H1 (cell line): ENCODE measurements at regions not wholly inside any gene's neighbourhood (a gene's known extent, or its start where the extent isn't known, plus 50 kb on each side); places are given as distances from the start of the nearest gene placed in this dataset.

ENCODE experiments used
- CTCF ChIA-PET: fragments of 300-600 bp; sonication (Branson Sonifier 250); formaldehyde crosslinking; loops from one replicate; lab custom pipeline; 2021; ENCODE audit not compliant: partially characterized antibody; lab: Charles Lee
- POLR2A ChIA-PET: fragments of 300-600 bp; sonication (Branson Sonifier 250); formaldehyde crosslinking; loops from one replicate; lab custom pipeline; 2021; ENCODE audit warnings: inconsistent platforms; ENCODE audit not compliant: partially characterized antibody; lab: Charles Lee
- DNase-seq, 2 experiments: peaks; one replicate each; pipeline versions ENCODE4 v3.0.0 to v3.0.0-alpha.2; 2010 to 2022; ENCODE audit warnings: low spot score in 2 of 2, low read depth in 1 of 2, mixed read lengths in 1 of 2
- FAIRE-seq: peaks from 2 replicates; lab custom pipeline; 2011; peaks lifted over from hg19 to GRCh38; lab: Jason Lieb, UNC
- H2AFZ ChIP-seq: 2 replicates; pipeline ENCODE4 v1.8.1; 2012; ENCODE audit warnings: low read length, inconsistent platforms
- H2AK5ac ChIP-seq: 2 replicates; pipeline ENCODE4 v1.6.1; 2013; ENCODE audit warnings: low read depth, low read length
- H2BK120ac ChIP-seq: replicated peaks from 2 replicates; pipeline ENCODE3; 2013; ENCODE audit warnings: low read depth, low read length, inconsistent platforms
- H2BK12ac ChIP-seq: 2 replicates; pipeline ENCODE4 v1.6.1; 2013; ENCODE audit warnings: low read depth, low read length
- H2BK15ac ChIP-seq: 2 replicates; pipeline ENCODE4 v1.6.1; 2013; ENCODE audit warnings: low read length
- H2BK20ac ChIP-seq: 2 replicates; pipeline ENCODE4 v1.6.1; 2013; ENCODE audit warnings: low read length
- H2BK5ac ChIP-seq: 2 replicates; pipeline ENCODE4 v1.6.1; 2013; ENCODE audit warnings: low read depth, low read length
- H3K14ac ChIP-seq: 2 replicates; pipeline ENCODE4 v1.6.1; 2013; ENCODE audit warnings: inconsistent platforms; ENCODE audit not compliant: insufficient read length
- H3K18ac ChIP-seq: 2 replicates; pipeline ENCODE4 v1.6.1; 2013; ENCODE audit warnings: low read length; ENCODE audit errors: extremely low read depth
- H3K23ac ChIP-seq: 2 replicates; pipeline ENCODE4 v1.6.1; 2013; ENCODE audit warnings: inconsistent platforms; ENCODE audit not compliant: insufficient read length
- H3K23me2 ChIP-seq: 2 replicates; pipeline ENCODE4 v1.6.1; 2013; ENCODE audit warnings: low read depth, low read length
- H3K27ac ChIP-seq: 2 replicates; pipeline ENCODE4 v1.6.1; 2011; ENCODE audit warnings: low read depth, low read length, inconsistent platforms
- H3K27me3 ChIP-seq, 4 experiments: replicated peaks in 1 of 4; 1 replicate in 1 of 4; 2 replicates in 3 of 4; pipeline versions ENCODE4 v1.6.1 to v1.8.1; 2011 to 2013; ENCODE audit warnings: low read length in 3 of 4, mild to moderate bottlenecking in 3 of 4, inconsistent platforms in 2 of 4, mixed read lengths in 2 of 4, moderate library complexity in 1 of 4; ENCODE audit not compliant: control insufficient read depth in 3 of 4, insufficient read depth in 3 of 4; ENCODE audit errors: extremely low read depth in 1 of 4
- H3K36me3 ChIP-seq, 4 experiments: 2 replicates each; pipeline versions ENCODE4 v1.6.1 to v1.8.1; 2011 to 2013; ENCODE audit warnings: mild to moderate bottlenecking in 4 of 4, low read length in 3 of 4, moderate library complexity in 2 of 4, control low read depth in 1 of 4, inconsistent platforms in 1 of 4; ENCODE audit not compliant: insufficient read depth in 4 of 4, control insufficient read depth in 2 of 4
- H3K4ac ChIP-seq: replicated peaks from 2 replicates; pipeline ENCODE3; 2013; ENCODE audit warnings: low read length, low read depth, mixed read lengths, inconsistent platforms; ENCODE audit not compliant: insufficient read length
- H3K4me1 ChIP-seq, 4 experiments: replicated peaks in 1 of 4; 1 replicate in 1 of 4; 2 replicates in 3 of 4; pipeline versions ENCODE4 v1.6.1 to v1.8.1; 2011 to 2013; ENCODE audit warnings: low read length in 3 of 4, inconsistent platforms in 2 of 4, mixed read lengths in 1 of 4; ENCODE audit not compliant: insufficient read depth in 4 of 4, control insufficient read depth in 3 of 4
- H3K4me2 ChIP-seq, 2 experiments: 2 replicates each; pipeline versions ENCODE4 v1.6.1 to v1.8.1; 2011 to 2013; ENCODE audit warnings: low read depth in 2 of 2, low read length in 2 of 2, control low read depth in 1 of 2, inconsistent platforms in 1 of 2, mild to moderate bottlenecking in 1 of 2; ENCODE audit not compliant: insufficient read depth in 1 of 2
- H3K4me3 ChIP-seq, 4 experiments: fragments of 200-600, 300-600 bp in 1 of 4; sonication (generic), shearing (Covaris generic), sonication (Bioruptor Twin) in 1 of 4; 2 replicates each; pipeline versions ENCODE4 v1.5.1 to v1.8.1; 2011 to 2016; ENCODE audit warnings: low read length in 4 of 4, low read depth in 3 of 4, control low read depth in 2 of 4, inconsistent platforms in 2 of 4, mild to moderate bottlenecking in 2 of 4, mixed read lengths in 1 of 4, moderate library complexity in 1 of 4; ENCODE audit not compliant: insufficient read depth in 2 of 4; ENCODE audit errors: extremely low read depth in 1 of 4
- H3K56ac ChIP-seq: replicated peaks from 2 replicates; pipeline ENCODE3; 2013; ENCODE audit warnings: low read depth, mild to moderate bottlenecking, mixed read lengths, low read length, inconsistent platforms; ENCODE audit not compliant: insufficient read length
- H3K79me1 ChIP-seq: 2 replicates; pipeline ENCODE4 v1.6.1; 2013; ENCODE audit warnings: low read depth, low read length, control low read depth
- H3K79me2 ChIP-seq, 2 experiments: 2 replicates each; pipeline versions ENCODE4 v1.6.1 to v1.8.1; 2012 to 2013; ENCODE audit warnings: low read length in 2 of 2, mild to moderate bottlenecking in 2 of 2, inconsistent platforms in 1 of 2; ENCODE audit not compliant: insufficient read depth in 2 of 2, control insufficient read depth in 1 of 2
- H3K9ac ChIP-seq, 4 experiments: replicated peaks in 1 of 4; 1 replicate in 1 of 4; 2 replicates in 3 of 4; pipeline versions ENCODE4 v1.6.1 to v1.8.1; 2011 to 2013; ENCODE audit warnings: low read depth in 3 of 4, low read length in 3 of 4, control low read depth in 2 of 4, mild to moderate bottlenecking in 2 of 4, moderate library complexity in 2 of 4, inconsistent platforms in 1 of 4; ENCODE audit errors: extremely low read depth in 1 of 4
- H3K9me3 ChIP-seq, 2 experiments: 2 replicates each; pipeline versions ENCODE4 v1.6.1 to v1.8.1; 2012 to 2013; ENCODE audit warnings: mild to moderate bottlenecking in 2 of 2, moderate library complexity in 2 of 2, control low read depth in 1 of 2, inconsistent platforms in 1 of 2, low read depth in 1 of 2, low read length in 1 of 2, mixed read lengths in 1 of 2; ENCODE audit not compliant: insufficient read depth in 2 of 2
- H4K20me1 ChIP-seq, 2 experiments: replicated peaks in 1 of 2; 2 replicates each; pipeline versions ENCODE3 to v1.8.1; 2011 to 2013; ENCODE audit warnings: inconsistent platforms in 2 of 2, low read length in 2 of 2, mild to moderate bottlenecking in 1 of 2; ENCODE audit not compliant: insufficient read depth in 2 of 2, control insufficient read depth in 1 of 2
- H4K5ac ChIP-seq: 2 replicates; pipeline ENCODE4 v1.6.1; 2013; ENCODE audit warnings: low read length, low read depth, mixed read lengths, inconsistent platforms; ENCODE audit not compliant: insufficient read length
- H4K8ac ChIP-seq: 2 replicates; pipeline ENCODE4 v1.8.0; 2013; ENCODE audit warnings: mild to moderate bottlenecking, moderate library complexity, low read length, inconsistent platforms; ENCODE audit not compliant: insufficient read depth; ENCODE audit errors: extremely low read depth
- H4K91ac ChIP-seq: replicated peaks from 2 replicates; pipeline ENCODE3; 2013; ENCODE audit warnings: low read length, mixed read lengths, inconsistent platforms; ENCODE audit not compliant: insufficient read length
- ASH2L ChIP-seq: fragments of 200-600, 300-600 bp; sonication (generic); IDR thresholded peaks from one replicate; pipeline ENCODE4 v1.7.1; 2017; ENCODE audit warnings: low read length
- BRCA1 ChIP-seq: IDR thresholded peaks from 2 replicates; pipeline ENCODE4 v1.6.1; 2012; ENCODE audit warnings: low read depth, low read length, improper control_type of control experiment
- EZH2 ChIP-seq: fragments of 200-600 bp; sonication (generic); IDR thresholded peaks from 2 replicates; pipeline ENCODE4 v1.7.1; 2012; ENCODE audit warnings: low read depth, mild to moderate bottlenecking, moderate library complexity, low read length, inconsistent platforms; ENCODE audit not compliant: severe bottlenecking
- GTF2F1 ChIP-seq: IDR thresholded peaks from 2 replicates; pipeline ENCODE4 v1.6.1; 2012; ENCODE audit warnings: low read depth, low read length, improper control_type of control experiment, borderline replicate concordance
- NANOG ChIP-seq: IDR thresholded peaks from 2 replicates; pipeline ENCODE4 v1.6.1; 2011; ENCODE audit warnings: low read length, low read depth, mild to moderate bottlenecking, inconsistent platforms; ENCODE audit not compliant: insufficient read depth, poor library complexity, severe bottlenecking
- PHF8 ChIP-seq: fragments of 200-600 bp; sonication (generic); conservative IDR thresholded peaks from 2 replicates; pipeline ENCODE4 v1.7.1; 2012; ENCODE audit warnings: low read depth, mild to moderate bottlenecking, inconsistent platforms, low read length, moderate library complexity
- TBP ChIP-seq: IDR thresholded peaks from 2 replicates; pipeline ENCODE4 v1.6.1; 2011; ENCODE audit warnings: low read depth, low read length, improper control_type of control experiment
- TCF12 ChIP-seq: IDR thresholded peaks from 2 replicates; pipeline ENCODE4 v1.6.1; 2011; ENCODE audit warnings: low read depth, mild to moderate bottlenecking, low read length
- TEAD4 ChIP-seq: IDR thresholded peaks from 2 replicates; pipeline ENCODE4 v1.6.1; 2012; ENCODE audit warnings: low read depth, low read length, inconsistent platforms, mixed read lengths
- YY1 ChIP-seq: IDR thresholded peaks from 2 replicates; pipeline ENCODE4 v1.6.1; 2011; ENCODE audit warnings: low read depth, mild to moderate bottlenecking, low read length
- WGBS, 2 experiments: shearing (Covaris generic) in 1 of 2; methylation state at CpG; one replicate each; pipeline versions ENCODE4 v1.1.6 to v1.1.7; 2013 to 2015; ENCODE audit warnings: low lambda C conversion rate in 2 of 2, mixed read lengths in 2 of 2, inconsistent platforms in 1 of 2, low coverage in 1 of 2, missing lambda C conversion rate in 1 of 2; ENCODE audit not compliant: insufficient replicate concordance in 2 of 2, insufficient coverage in 1 of 2, insufficient read length in 1 of 2; ENCODE audit errors: extremely low coverage in 1 of 2, missing lambda C conversion rate in 1 of 2; 5-methylcytosine and 5-hydroxymethylcytosine counted together
- TF ChIP-seq, protein P1 (sequence below): IDR thresholded peaks from 2 replicates; pipeline ENCODE4 v1.6.1; 2012; ENCODE audit warnings: low read length, inconsistent platforms

DNA sequence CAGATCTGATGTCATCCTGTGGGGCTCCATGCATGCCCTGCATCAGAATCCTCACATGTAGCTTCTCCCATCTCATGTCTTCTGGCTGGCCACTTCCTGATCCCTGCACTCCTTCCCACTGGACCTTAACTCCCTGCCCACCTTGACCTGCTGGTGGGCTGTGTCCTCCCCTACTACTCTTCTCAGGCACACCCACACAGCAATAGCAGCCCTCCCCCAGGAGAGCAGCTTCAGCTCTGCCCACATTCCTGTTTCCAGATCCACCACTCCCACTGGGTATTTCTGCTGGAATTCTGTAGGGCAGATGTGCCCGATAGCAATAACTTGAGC is 137.0 kb upstream of the HS6ST1 start:
- Histone ChIP-seq H2BK15ac (no peak overlapping the region), H2AFZ (no peak overlapping the region), H2BK12ac (no peak overlapping the region), H3K27ac (no peak overlapping the region), H3K4me2 (no peak overlapping the region), H3K18ac (no peak overlapping the region), H3K4me1 (no peaks in the 10 kb centered on the region), H3K23me2 (peaks cover 4% of the 10 kb centered on the region; the same call in 1 of the 2 replicates), H3K56ac (no peak overlapping the region), H3K9me3 (no peaks in the 10 kb centered on the region), H2AK5ac (no peak overlapping the region), H3K23ac (no peak overlapping the region), H3K79me2 (no peaks in the 10 kb centered on the region), H3K36me3 (no peaks in the 10 kb centered on the region), H2BK5ac (no peak overlapping the region), H3K4me3 (no peak overlapping the region), H3K14ac (no peak overlapping the region), H3K9ac (no peak overlapping the region), H2BK120ac (no peak overlapping the region), H4K5ac (no peak overlapping the region), H2BK20ac (no peak overlapping the region), H4K8ac (no peak overlapping the region), H3K4ac (no peak overlapping the region), H4K20me1 (no peaks in the 10 kb centered on the region), H3K27me3 (no peaks in the 10 kb centered on the region; a peak in 1 of 7 replicates), H3K79me1 (no peaks in the 10 kb centered on the region), H4K91ac (no peak overlapping the region)
- WGBS, 2 experiments, result 92% methylated on average over 1 of the region's 1 CpG; no CpG with 5 or more reads in 1 of the 2 experiments
- FAIRE-seq, result no peak
- ChIA-PET POLR2A (no interaction called here), CTCF (interaction anchor here (0.9 to 3.1 kb wide), 3 partner anchors 9 to 18 kb away, joined by 3 to 16 read pairs (median 4); no protein-coding TSS in a partner anchor)
- no peak for DNase-seq
- TF ChIP-seq, protein P1, sequence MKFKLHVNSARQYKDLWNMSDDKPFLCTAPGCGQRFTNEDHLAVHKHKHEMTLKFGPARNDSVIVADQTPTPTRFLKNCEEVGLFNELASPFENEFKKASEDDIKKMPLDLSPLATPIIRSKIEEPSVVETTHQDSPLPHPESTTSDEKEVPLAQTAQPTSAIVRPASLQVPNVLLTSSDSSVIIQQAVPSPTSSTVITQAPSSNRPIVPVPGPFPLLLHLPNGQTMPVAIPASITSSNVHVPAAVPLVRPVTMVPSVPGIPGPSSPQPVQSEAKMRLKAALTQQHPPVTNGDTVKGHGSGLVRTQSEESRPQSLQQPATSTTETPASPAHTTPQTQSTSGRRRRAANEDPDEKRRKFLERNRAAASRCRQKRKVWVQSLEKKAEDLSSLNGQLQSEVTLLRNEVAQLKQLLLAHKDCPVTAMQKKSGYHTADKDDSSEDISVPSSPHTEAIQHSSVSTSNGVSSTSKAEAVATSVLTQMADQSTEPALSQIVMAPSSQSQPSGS, result no peak
- TF ChIP-seq ASH2L (no peak), BRCA1 (no peak), YY1 (no peak), TEAD4 (no peak), GTF2F1 (no peak), TBP (no peak), PHF8 (no peak), NANOG (no peak), TCF12 (no peak), EZH2 (no peak)
